Nephron (organoid): ENCODE measurements at regions not wholly inside any gene's neighbourhood (a gene's known extent, or its start where the extent isn't known, plus 50 kb on each side); places are given as distances from the start of the nearest gene placed in this dataset.
"Not testable (repeated sequence)": the region's sequence is repeated elsewhere in the genome, so short reads cannot be mapped to it uniquely, and the experiment has no call there.

ENCODE experiments used
- H3K27ac Mint-ChIP-seq, 3 experiments: 2 replicates each; pipeline ENCODE4 v1.8.0; 2020; ENCODE audit warnings: mixed read lengths in 3 of 3, mild to moderate bottlenecking in 2 of 3, moderate library complexity in 1 of 3
- H3K27me3 Mint-ChIP-seq: 2 replicates; pipeline ENCODE4 v1.8.0; 2021; ENCODE audit warnings: low read depth, mild to moderate bottlenecking, moderate library complexity, mixed read lengths
- H3K36me3 Mint-ChIP-seq: 2 replicates; pipeline ENCODE4 v1.8.0; 2020; ENCODE audit warnings: low read depth, mixed read lengths
- H3K4me1 Mint-ChIP-seq: 2 replicates; pipeline ENCODE4 v1.8.0; 2020; ENCODE audit warnings: mixed read lengths
- H3K4me3 Mint-ChIP-seq, 3 experiments: 2 replicates each; pipeline ENCODE4 v1.8.0; 2020; ENCODE audit warnings: mild to moderate bottlenecking in 3 of 3, mixed read lengths in 3 of 3, moderate library complexity in 2 of 3
- H3K9me3 Mint-ChIP-seq: 2 replicates; pipeline ENCODE4 v1.8.0; 2020; ENCODE audit warnings: mixed read lengths
- TF ChIP-seq, protein P1 (sequence below), 3 experiments: fragments of 200-600 bp; sonication (generic); IDR thresholded peaks; one replicate each; pipeline ENCODE4 v1.5.0; 2021; ENCODE audit warnings: antibody characterized with exemption in 3 of 3; ENCODE audit not compliant: unreplicated experiment in 3 of 3

DNA sequence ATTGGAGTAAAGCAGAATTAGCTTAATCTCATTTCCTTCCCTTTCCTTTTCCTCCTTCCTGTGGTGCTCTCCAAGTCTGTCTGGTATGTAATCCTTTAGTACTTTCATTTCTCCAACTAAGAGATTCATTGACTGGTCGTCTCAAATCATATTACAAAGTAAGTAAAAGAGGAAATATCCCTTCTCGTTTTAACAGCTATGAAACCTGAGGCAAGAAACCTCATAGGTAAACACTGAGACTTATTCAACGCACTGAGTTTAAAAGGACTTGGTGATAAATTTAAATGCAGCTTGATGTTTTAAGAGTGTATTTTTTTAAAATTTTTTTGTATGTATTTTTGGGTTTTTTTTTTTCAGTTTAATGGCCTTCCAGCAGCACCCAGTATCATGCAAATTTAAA lies 117.2 kb upstream of the LRRC3B start:
- Mint-ChIP-seq H3K27me3 (no peaks in the 10 kb centered on the region), H3K4me1 (peaks cover 10% of the 10 kb centered on the region), H3K36me3 (no peaks in the 10 kb centered on the region), H3K27ac (no peak overlapping the region), H3K4me3 (no peak overlapping the region), H3K9me3 (no peaks in the 10 kb centered on the region)
- TF ChIP-seq, protein P1, sequence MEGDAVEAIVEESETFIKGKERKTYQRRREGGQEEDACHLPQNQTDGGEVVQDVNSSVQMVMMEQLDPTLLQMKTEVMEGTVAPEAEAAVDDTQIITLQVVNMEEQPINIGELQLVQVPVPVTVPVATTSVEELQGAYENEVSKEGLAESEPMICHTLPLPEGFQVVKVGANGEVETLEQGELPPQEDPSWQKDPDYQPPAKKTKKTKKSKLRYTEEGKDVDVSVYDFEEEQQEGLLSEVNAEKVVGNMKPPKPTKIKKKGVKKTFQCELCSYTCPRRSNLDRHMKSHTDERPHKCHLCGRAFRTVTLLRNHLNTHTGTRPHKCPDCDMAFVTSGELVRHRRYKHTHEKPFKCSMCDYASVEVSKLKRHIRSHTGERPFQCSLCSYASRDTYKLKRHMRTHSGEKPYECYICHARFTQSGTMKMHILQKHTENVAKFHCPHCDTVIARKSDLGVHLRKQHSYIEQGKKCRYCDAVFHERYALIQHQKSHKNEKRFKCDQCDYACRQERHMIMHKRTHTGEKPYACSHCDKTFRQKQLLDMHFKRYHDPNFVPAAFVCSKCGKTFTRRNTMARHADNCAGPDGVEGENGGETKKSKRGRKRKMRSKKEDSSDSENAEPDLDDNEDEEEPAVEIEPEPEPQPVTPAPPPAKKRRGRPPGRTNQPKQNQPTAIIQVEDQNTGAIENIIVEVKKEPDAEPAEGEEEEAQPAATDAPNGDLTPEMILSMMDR (IDR thresholded peaks at IDR 0.05; ENCODE audit: unreplicated experiment in 3 of 3): no peak

DNA sequence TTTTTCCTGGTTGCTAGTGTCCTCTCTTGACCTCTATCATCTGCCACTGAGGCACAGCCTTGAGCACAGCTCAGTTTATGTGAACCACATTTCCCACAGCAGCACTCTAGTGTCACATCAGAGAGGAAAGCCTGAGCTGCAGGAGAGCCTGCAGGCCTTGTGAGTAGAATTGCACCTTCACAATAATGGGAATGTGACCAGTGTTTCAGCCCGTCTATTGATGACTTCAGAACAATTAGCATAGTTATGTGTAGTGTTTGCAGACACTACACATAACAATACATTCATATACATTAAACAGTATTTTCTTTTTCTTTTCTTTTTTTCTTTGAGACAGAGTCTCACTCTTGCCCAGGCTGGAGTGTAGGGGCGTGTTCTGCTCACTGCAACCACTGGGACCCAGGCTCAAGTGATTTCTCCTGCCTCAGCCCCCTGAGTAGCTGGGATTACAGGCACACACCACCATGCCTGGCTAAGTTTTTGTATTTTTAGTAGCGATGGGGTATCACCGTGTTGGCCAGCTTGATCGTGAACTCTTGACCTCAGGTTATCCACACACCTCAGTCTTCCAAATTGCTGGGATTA lies 108.0 kb upstream of the LRRC3B start:
- not testable (repeated sequence) for H3K36me3 Mint-ChIP-seq, H3K4me3 Mint-ChIP-seq, H3K27me3 Mint-ChIP-seq, H3K27ac Mint-ChIP-seq, H3K4me1 Mint-ChIP-seq
- H3K9me3 Mint-ChIP-seq: peaks cover 12% of the 10 kb centered on the region

DNA sequence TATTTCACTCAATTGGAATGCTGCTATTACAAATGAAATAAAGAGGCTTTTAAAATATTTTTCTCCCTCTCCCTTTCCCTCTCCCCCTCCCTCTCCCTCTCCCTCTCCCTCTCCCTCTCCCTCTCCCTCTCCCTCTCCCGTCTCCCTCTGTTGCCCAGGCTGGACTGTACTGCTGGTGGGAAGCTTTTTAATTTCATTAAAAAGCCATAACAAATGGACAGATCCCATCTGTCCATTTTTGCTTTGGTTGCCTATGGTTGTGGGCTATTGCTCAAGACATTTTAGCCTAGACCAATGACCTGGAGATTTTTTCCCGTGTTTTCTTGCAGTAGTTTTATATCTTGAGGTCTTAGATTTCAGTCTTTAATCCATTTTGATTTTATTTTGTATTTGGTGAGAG lies 107.2 kb upstream of the LRRC3B start:
- TF ChIP-seq, protein P1 (IDR thresholded peaks at IDR 0.05; ENCODE audit: unreplicated experiment in 3 of 3): no peak
- Mint-ChIP-seq H3K36me3 (no peaks in the 10 kb centered on the region), H3K9me3 (peaks cover 13% of the 10 kb centered on the region), H3K27me3 (no peaks in the 10 kb centered on the region), H3K4me1 (no peaks in the 10 kb centered on the region), H3K27ac (no peak overlapping the region), H3K4me3 (no peak overlapping the region)

DNA sequence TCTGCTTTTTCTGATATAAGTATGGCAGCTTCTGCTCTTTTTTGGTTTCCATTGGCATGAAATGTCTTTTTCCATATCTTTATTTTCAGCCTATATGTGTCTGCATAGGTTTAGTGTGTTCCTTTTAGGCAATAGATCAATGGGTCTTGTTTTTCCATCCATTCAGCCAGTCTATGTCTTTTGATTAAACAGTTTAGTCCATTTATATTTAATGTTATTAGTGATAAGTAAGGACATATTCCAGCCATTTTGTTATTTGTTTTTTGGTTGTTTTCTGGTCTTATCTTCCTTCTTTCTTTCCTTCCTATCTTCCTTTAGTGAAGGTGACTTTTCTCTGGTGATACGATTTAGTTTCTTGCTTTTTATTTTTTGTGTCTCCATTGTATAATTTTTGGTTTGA lies 101.3 kb upstream of the LRRC3B start:
- H3K36me3 Mint-ChIP-seq: no peaks in the 10 kb centered on the region
- TF ChIP-seq, protein P1 (IDR thresholded peaks at IDR 0.05; ENCODE audit: unreplicated experiment in 3 of 3): no peak
- no peak overlapping the region for H3K4me3 Mint-ChIP-seq
- H3K27me3 Mint-ChIP-seq: no peaks in the 10 kb centered on the region
- H3K27ac Mint-ChIP-seq: no peak overlapping the region
- peaks cover 33% of the 10 kb centered on the region for H3K9me3 Mint-ChIP-seq
- H3K4me1 Mint-ChIP-seq: no peaks in the 10 kb centered on the region

DNA sequence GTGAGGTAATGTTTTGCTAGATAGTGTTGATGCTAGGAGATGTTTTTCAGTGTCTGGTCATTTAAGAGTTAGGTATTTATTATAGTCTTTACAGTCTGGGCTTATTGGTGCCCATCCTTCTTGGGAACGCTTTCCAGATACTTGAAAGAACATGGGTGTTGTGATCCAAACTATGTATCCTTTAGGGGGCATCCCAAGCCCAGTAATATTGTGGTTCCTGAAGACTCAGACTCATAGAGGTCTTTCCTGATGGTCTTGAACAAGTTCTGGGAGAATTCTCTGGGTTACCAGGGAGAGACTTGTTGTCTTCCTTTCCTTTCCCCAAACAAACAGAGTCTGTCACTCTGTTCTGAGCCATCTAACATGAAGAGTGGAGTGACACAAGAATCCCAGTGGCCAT lies 99.7 kb upstream of the LRRC3B start:
- Mint-ChIP-seq H3K4me1 (no peaks in the 10 kb centered on the region), H3K27ac (no peak overlapping the region), H3K9me3 (peaks cover 28% of the 10 kb centered on the region), H3K27me3 (peaks cover 4% of the 10 kb centered on the region), H3K4me3 (no peak overlapping the region), H3K36me3 (no peaks in the 10 kb centered on the region)
- TF ChIP-seq, protein P1 (IDR thresholded peaks at IDR 0.05; ENCODE audit: unreplicated experiment in 3 of 3): no peak

DNA sequence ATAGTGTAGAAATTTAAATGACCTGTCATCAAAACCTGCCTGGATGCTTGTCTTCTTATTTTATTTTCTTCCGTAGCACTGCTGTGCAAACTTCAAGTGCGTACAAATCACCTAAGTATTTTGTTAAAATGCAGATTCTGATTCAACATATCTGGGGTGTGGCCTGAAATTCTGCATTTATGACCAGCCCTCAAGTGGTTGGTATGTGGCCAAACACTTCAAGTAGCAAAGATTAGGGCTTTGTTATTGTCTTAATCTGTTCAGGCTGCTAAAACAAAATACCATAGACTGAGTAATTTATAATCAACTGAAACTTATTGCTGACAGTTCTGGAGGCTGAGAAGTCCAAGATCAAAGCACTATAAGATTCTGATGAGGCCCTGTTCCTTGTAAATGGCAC lies 97.6 kb upstream of the LRRC3B start:
- H3K4me1 Mint-ChIP-seq: no peaks in the 10 kb centered on the region

More for the DNA sequence above, 97.6 kb upstream of the LRRC3B start:
- no peak overlapping the region for H3K4me3 Mint-ChIP-seq
- H3K27ac Mint-ChIP-seq: no peak overlapping the region
- peaks cover 38% of the 10 kb centered on the region for H3K9me3 Mint-ChIP-seq
- peaks cover 4% of the 10 kb centered on the region for H3K27me3 Mint-ChIP-seq
- TF ChIP-seq, protein P1 (IDR thresholded peaks at IDR 0.05; ENCODE audit: unreplicated experiment in 3 of 3): no peak
- H3K36me3 Mint-ChIP-seq: no peaks in the 10 kb centered on the region
